ENCODE measurements at regions not wholly inside any gene's neighbourhood (a gene's known extent, or its start where the extent isn't known, plus 50 kb on each side); places are given as distances from the start of the nearest gene placed in this dataset.
"Not testable (repeated sequence)": the region's sequence is repeated elsewhere in the genome, so short reads cannot be mapped to it uniquely, and the experiment has no call there.

- no peak for DNase-seq (ENCODE audit: low spot score)
Observed at GRCh38 chr4:61011051-61011450, 189.1 kb upstream of the ADGRL3 start.

- DNase-seq (ENCODE audit: low spot score) = not testable (repeated sequence)
Observed at GRCh38 chr4:61011936-61012335, 188.2 kb upstream of the ADGRL3 start.

- DNase-seq (ENCODE audit: low spot score) = no peak
Observed at GRCh38 chr4:61024610-61025009, 175.5 kb upstream of the ADGRL3 start.

GRCh38 chr4:61027939-61028338, 172.2 kb upstream of the ADGRL3 start:
- DNase-seq (ENCODE audit: low spot score) = no peak

- no peak for DNase-seq (ENCODE audit: low spot score)
Observed at GRCh38 chr4:61036071-61036684, 163.9 kb upstream of the ADGRL3 start.

- no peak for DNase-seq (ENCODE audit: low spot score)
Observed at GRCh38 chr4:61041527-61041926, 158.6 kb upstream of the ADGRL3 start.

- no peak for DNase-seq (ENCODE audit: low spot score)
Observed at GRCh38 chr4:61044837-61045236, 155.3 kb upstream of the ADGRL3 start.

GRCh38 chr4:61049018-61049417, 151.1 kb upstream of the ADGRL3 start:
- DNase-seq (ENCODE audit: low spot score) = no peak

- DNase-seq (ENCODE audit: low spot score) = no peak
Observed at GRCh38 chr4:61067381-61067780, 132.7 kb upstream of the ADGRL3 start.

- no peak for DNase-seq (ENCODE audit: low spot score)
Observed at GRCh38 chr4:61068060-61068459, 132.1 kb upstream of the ADGRL3 start.

- DNase-seq (ENCODE audit: low spot score) = no peak
Observed at GRCh38 chr4:61068745-61069144, 131.4 kb upstream of the ADGRL3 start.

- DNase-seq (ENCODE audit: low spot score) = no peak
Observed at GRCh38 chr4:61070269-61070668, 129.9 kb upstream of the ADGRL3 start.

- DNase-seq (ENCODE audit: low spot score) = no peak
Observed at GRCh38 chr4:61079427-61079826, 120.7 kb upstream of the ADGRL3 start.

- no peak for DNase-seq (ENCODE audit: low spot score)
Observed at GRCh38 chr4:61079976-61080375, 120.2 kb upstream of the ADGRL3 start.

- DNase-seq (ENCODE audit: low spot score) = no peak
Observed at GRCh38 chr4:61085534-61085933, 114.6 kb upstream of the ADGRL3 start.

GRCh38 chr4:61086357-61086756, 113.8 kb upstream of the ADGRL3 start:
- DNase-seq (ENCODE audit: low spot score) = no peak

GRCh38 chr4:61086979-61087378, 113.1 kb upstream of the ADGRL3 start:
- no peak for DNase-seq (ENCODE audit: low spot score)

- no peak for DNase-seq (ENCODE audit: low spot score)
Observed at GRCh38 chr4:61094854-61095598, 105.1 kb upstream of the ADGRL3 start.

- DNase-seq (ENCODE audit: low spot score) = no peak
Observed at GRCh38 chr4:61128682-61129081, 71.4 kb upstream of the ADGRL3 start.

GRCh38 chr4:61129971-61130370, 70.2 kb upstream of the ADGRL3 start:
- DNase-seq (ENCODE audit: low spot score) = no peak

- no peak for DNase-seq (ENCODE audit: low spot score)
Observed at GRCh38 chr4:61143461-61143860, 56.7 kb upstream of the ADGRL3 start.

GRCh38 chr4:61149278-61149677, 50.8 kb upstream of the ADGRL3 start:
- DNase-seq (ENCODE audit: low spot score) = no peak
